HG02970 (cell line): ENCODE measurements at regions not wholly inside any gene's neighbourhood (a gene's known extent, or its start where the extent isn't known, plus 50 kb on each side); places are given as distances from the start of the nearest gene placed in this dataset.
"Not testable (repeated sequence)": the region's sequence is repeated elsewhere in the genome, so short reads cannot be mapped to it uniquely, and the experiment has no call there.

Experiments used
- ATAC-seq: cut with Tn5 transposase; IDR thresholded peaks from one replicate; pipeline ENCODE4 v1.9.1; 2021; ENCODE audit warnings: mild to moderate bottlenecking, moderate library complexity, moderate number of reproducible peaks; ENCODE audit not compliant: unreplicated experiment, low FRiP score

- ATAC-seq: no peak
Measured at GRCh38 chr7:42575171-42575570, 336.7 kb downstream of the C7orf25 start.

GRCh38 chr7:42574685-42575084, 337.2 kb downstream of the C7orf25 start:
- no peak for ATAC-seq

GRCh38 chr7:42573881-42574672, 337.1 kb upstream of the GLI3 start:
- no peak for ATAC-seq

- no peak for ATAC-seq
Measured at GRCh38 chr7:42572561-42572960, 335.6 kb upstream of the GLI3 start.

- ATAC-seq: no peak
Measured at GRCh38 chr7:42572056-42572455, 335.0 kb upstream of the GLI3 start.

- ATAC-seq: no peak
Measured at GRCh38 chr7:42570944-42571343, 333.9 kb upstream of the GLI3 start.

- ATAC-seq: no peak
Measured at GRCh38 chr7:42567051-42567450, 330.0 kb upstream of the GLI3 start.

- no peak for ATAC-seq
Measured at GRCh38 chr7:42561797-42562196, 324.8 kb upstream of the GLI3 start.

- no peak for ATAC-seq
Measured at GRCh38 chr7:42560866-42561265, 323.9 kb upstream of the GLI3 start.

- ATAC-seq: not testable (repeated sequence)
Measured at GRCh38 chr7:42554932-42555331, 317.9 kb upstream of the GLI3 start.

- ATAC-seq: no peak
Measured at GRCh38 chr7:42552227-42552626, 315.2 kb upstream of the GLI3 start.

- no peak for ATAC-seq
Measured at GRCh38 chr7:42550706-42551470, 313.9 kb upstream of the GLI3 start.

GRCh38 chr7:42549866-42550485, 313.0 kb upstream of the GLI3 start:
- ATAC-seq: no peak

- no peak for ATAC-seq
Measured at GRCh38 chr7:42548816-42549611, 312.0 kb upstream of the GLI3 start.

- ATAC-seq: no peak
Measured at GRCh38 chr7:42545049-42545724, 308.2 kb upstream of the GLI3 start.

GRCh38 chr7:42543953-42544352, 306.9 kb upstream of the GLI3 start:
- no peak for ATAC-seq

GRCh38 chr7:42542446-42542845, 305.4 kb upstream of the GLI3 start:
- ATAC-seq: not testable (repeated sequence)

GRCh38 chr7:42534441-42534840, 297.4 kb upstream of the GLI3 start:
- no peak for ATAC-seq

- ATAC-seq: no peak
Measured at GRCh38 chr7:42527004-42527403, 290.0 kb upstream of the GLI3 start.
